ENCODE measurements at regions not wholly inside any gene's neighbourhood (a gene's known extent, or its start where the extent isn't known, plus 50 kb on each side); places are given as distances from the start of the nearest gene placed in this dataset.
"Not testable (repeated sequence)": the region's sequence is repeated elsewhere in the genome, so short reads cannot be mapped to it uniquely, and the experiment has no call there.

GRCh38 chr5:9815051-9815450, 184.9 kb upstream of the TAS2R1 start:
- no peaks in the 10 kb centered on the region for H3K9me3 Mint-ChIP-seq (ENCODE audit: unreplicated experiment)
- H3K4me1 Mint-ChIP-seq (ENCODE audit: unreplicated experiment): peaks cover 4% of the 10 kb centered on the region
- H3K4me3 Mint-ChIP-seq (ENCODE audit: unreplicated experiment): no peak overlapping the region
- TF ChIP-seq CTCF (IDR thresholded peaks at IDR 0.05; ENCODE audit: unreplicated experiment): no peak
- no peak overlapping the region for H3K27ac Mint-ChIP-seq (ENCODE audit: unreplicated experiment)
- no peak for DNase-seq (ENCODE audit: low spot score)
- H3K27me3 Mint-ChIP-seq (ENCODE audit: unreplicated experiment): no peaks in the 10 kb centered on the region
- no peaks in the 10 kb centered on the region for H3K36me3 Mint-ChIP-seq (ENCODE audit: low read depth, unreplicated experiment)

- Mint-ChIP-seq H3K4me1 (ENCODE audit: unreplicated experiment) (no peaks in the 10 kb centered on the region), H3K27ac (ENCODE audit: unreplicated experiment) (no peak overlapping the region), H3K4me3 (ENCODE audit: unreplicated experiment) (no peak overlapping the region), H3K27me3 (ENCODE audit: unreplicated experiment) (no peaks in the 10 kb centered on the region), H3K9me3 (ENCODE audit: unreplicated experiment) (no peaks in the 10 kb centered on the region), H3K36me3 (ENCODE audit: low read depth, unreplicated experiment) (no peaks in the 10 kb centered on the region)
- TF ChIP-seq CTCF (IDR thresholded peaks at IDR 0.05; ENCODE audit: unreplicated experiment): no peak
- DNase-seq (ENCODE audit: low spot score): no peak
Measured at GRCh38 chr5:9813305-9813704, 183.2 kb upstream of the TAS2R1 start.

- not testable (repeated sequence) for H3K27me3 Mint-ChIP-seq (ENCODE audit: unreplicated experiment); H3K4me1 Mint-ChIP-seq (ENCODE audit: unreplicated experiment); H3K27ac Mint-ChIP-seq (ENCODE audit: unreplicated experiment); H3K36me3 Mint-ChIP-seq (ENCODE audit: low read depth, unreplicated experiment); H3K9me3 Mint-ChIP-seq (ENCODE audit: unreplicated experiment); H3K4me3 Mint-ChIP-seq (ENCODE audit: unreplicated experiment); DNase-seq (ENCODE audit: low spot score)
Measured at GRCh38 chr5:9807366-9807765, 177.2 kb upstream of the TAS2R1 start.

GRCh38 chr5:9801908-9802307, 171.8 kb upstream of the TAS2R1 start:
- Mint-ChIP-seq H3K4me3 (ENCODE audit: unreplicated experiment) (no peak overlapping the region), H3K27ac (ENCODE audit: unreplicated experiment) (no peak overlapping the region), H3K36me3 (ENCODE audit: low read depth, unreplicated experiment) (no peaks in the 10 kb centered on the region), H3K27me3 (ENCODE audit: unreplicated experiment) (no peaks in the 10 kb centered on the region), H3K9me3 (ENCODE audit: unreplicated experiment) (no peaks in the 10 kb centered on the region), H3K4me1 (ENCODE audit: unreplicated experiment) (no peaks in the 10 kb centered on the region)
- no peak for TF ChIP-seq CTCF (IDR thresholded peaks at IDR 0.05; ENCODE audit: unreplicated experiment)
- no peak for DNase-seq (ENCODE audit: low spot score)

- H3K27ac Mint-ChIP-seq (ENCODE audit: unreplicated experiment): no peak overlapping the region
- no peaks in the 10 kb centered on the region for H3K36me3 Mint-ChIP-seq (ENCODE audit: low read depth, unreplicated experiment)
- no peak for TF ChIP-seq CTCF (IDR thresholded peaks at IDR 0.05; ENCODE audit: unreplicated experiment)
- H3K9me3 Mint-ChIP-seq (ENCODE audit: unreplicated experiment): no peaks in the 10 kb centered on the region
- H3K4me3 Mint-ChIP-seq (ENCODE audit: unreplicated experiment): no peak overlapping the region
- no peaks in the 10 kb centered on the region for H3K4me1 Mint-ChIP-seq (ENCODE audit: unreplicated experiment)
- no peak for DNase-seq (ENCODE audit: low spot score)
- no peaks in the 10 kb centered on the region for H3K27me3 Mint-ChIP-seq (ENCODE audit: unreplicated experiment)
Measured at GRCh38 chr5:9799606-9800005, 169.5 kb upstream of the TAS2R1 start.

- peaks cover 6% of the 10 kb centered on the region for H3K27me3 Mint-ChIP-seq (ENCODE audit: unreplicated experiment)
- no peak overlapping the region for H3K27ac Mint-ChIP-seq (ENCODE audit: unreplicated experiment)
- H3K4me3 Mint-ChIP-seq (ENCODE audit: unreplicated experiment): no peak overlapping the region
- H3K4me1 Mint-ChIP-seq (ENCODE audit: unreplicated experiment): no peaks in the 10 kb centered on the region
- TF ChIP-seq CTCF (IDR thresholded peaks at IDR 0.05; ENCODE audit: unreplicated experiment): no peak
- DNase-seq (ENCODE audit: low spot score): no peak
- H3K9me3 Mint-ChIP-seq (ENCODE audit: unreplicated experiment): no peaks in the 10 kb centered on the region
- no peaks in the 10 kb centered on the region for H3K36me3 Mint-ChIP-seq (ENCODE audit: low read depth, unreplicated experiment)
Measured at GRCh38 chr5:9790276-9790675, 160.1 kb upstream of the TAS2R1 start.
